GM18951 (cell line): ENCODE measurements at regions not wholly inside any gene's neighbourhood (a gene's known extent, or its start where the extent isn't known, plus 50 kb on each side); places are given as distances from the start of the nearest gene placed in this dataset.

Source experiments
- POLR2A ChIP-seq: IDR thresholded peaks from 4 replicates; pipeline ENCODE4 v1.6.1; 2011; ENCODE audit warnings: mild to moderate bottlenecking; ENCODE audit not compliant: insufficient read length, insufficient read depth; ENCODE audit errors: extremely low read depth
- in situ Hi-C: fragments of 300-500 bp; cut with MboI; formaldehyde crosslinking; loops from one replicate; pipeline ENCODE4 v1.12.0; 2022; ENCODE audit warnings: low sequenced_read_pairs, mixed read lengths, inconsistent platforms; ENCODE audit not compliant: unreplicated experiment

GRCh38 chr1:29890201-29890959, 654.1 kb downstream of the PTPRU start:
- in situ Hi-C loops, result no loop called here
- no peak for TF ChIP-seq POLR2A

- TF ChIP-seq POLR2A, result no peak
- in situ Hi-C loops, result no loop called here
Observed at GRCh38 chr1:29889776-29890175, 653.5 kb downstream of the PTPRU start.

GRCh38 chr1:29884740-29885139, 648.4 kb downstream of the PTPRU start:
- in situ Hi-C loops, result no loop called here
- TF ChIP-seq POLR2A, result no peak

GRCh38 chr1:29883986-29884385, 647.7 kb downstream of the PTPRU start:
- TF ChIP-seq POLR2A, result no peak
- in situ Hi-C loops, result no loop called here

GRCh38 chr1:29883411-29883832, 647.1 kb downstream of the PTPRU start:
- in situ Hi-C loops, result no loop called here
- no peak for TF ChIP-seq POLR2A

GRCh38 chr1:29880556-29880955, 644.2 kb downstream of the PTPRU start:
- TF ChIP-seq POLR2A, result no peak
- in situ Hi-C loops, result no loop called here

- in situ Hi-C loops, result no loop called here
- TF ChIP-seq POLR2A, result no peak
Observed at GRCh38 chr1:29879217-29879616, 642.9 kb downstream of the PTPRU start.

- in situ Hi-C loops, result no loop called here
- no peak for TF ChIP-seq POLR2A
Observed at GRCh38 chr1:29878501-29878900, 642.2 kb downstream of the PTPRU start.

GRCh38 chr1:29876902-29877301, 640.6 kb downstream of the PTPRU start:
- in situ Hi-C loops, result no loop called here
- no peak for TF ChIP-seq POLR2A

- in situ Hi-C loops, result no loop called here
Observed at GRCh38 chr1:29876441-29876840, 640.1 kb downstream of the PTPRU start.

GRCh38 chr1:29875557-29876028, 639.3 kb downstream of the PTPRU start:
- in situ Hi-C loops, result no loop called here
- no peak for TF ChIP-seq POLR2A

More at GRCh38 chr1:29876441-29876840, 640.1 kb downstream of the PTPRU start:
- no peak for TF ChIP-seq POLR2A

- TF ChIP-seq POLR2A, result no peak
- in situ Hi-C loops, result no loop called here
Observed at GRCh38 chr1:29870621-29871020, 634.3 kb downstream of the PTPRU start.

- in situ Hi-C loops, result no loop called here
- TF ChIP-seq POLR2A, result no peak
Observed at GRCh38 chr1:29869802-29870201, 633.5 kb downstream of the PTPRU start.

GRCh38 chr1:29868944-29869343, 632.6 kb downstream of the PTPRU start:
- TF ChIP-seq POLR2A, result no peak
- in situ Hi-C loops, result no loop called here

GRCh38 chr1:29868096-29868495, 631.8 kb downstream of the PTPRU start:
- TF ChIP-seq POLR2A, result no peak
- in situ Hi-C loops, result no loop called here

- in situ Hi-C loops, result no loop called here
Observed at GRCh38 chr1:29865051-29865450, 628.7 kb downstream of the PTPRU start.

More at GRCh38 chr1:29865051-29865450, 628.7 kb downstream of the PTPRU start:
- TF ChIP-seq POLR2A, result no peak
